Loucy (cell line): ENCODE measurements at regions not wholly inside any gene's neighbourhood (a gene's known extent, or its start where the extent isn't known, plus 50 kb on each side); places are given as distances from the start of the nearest gene placed in this dataset.

Experiments used
- H2AFZ ChIP-seq: fragments of 200-600 bp; sonication (generic); 2 replicates; pipeline ENCODE4 v1.6.0; 2016; ENCODE audit warnings: antibody characterized with exemption, mild to moderate bottlenecking, low read length, moderate library complexity
- H3F3A ChIP-seq: fragments of 200-600 bp; 2 replicates; pipeline ENCODE4 v1.6.0; 2016; ENCODE audit warnings: antibody characterized with exemption, low read depth, mild to moderate bottlenecking
- H3K27me3 ChIP-seq: fragments of 200-600 bp; sonication (generic); 2 replicates; pipeline ENCODE4 v1.6.1; 2014; ENCODE audit warnings: low read length, mild to moderate bottlenecking; ENCODE audit not compliant: insufficient read depth, poor library complexity, severe bottlenecking
- H3K36me3 ChIP-seq: fragments of 200-600 bp; sonication (generic); 2 replicates; pipeline ENCODE4 v1.6.1; 2016; ENCODE audit warnings: low read length; ENCODE audit not compliant: insufficient read depth
- H3K4me1 ChIP-seq: fragments of 200-600 bp; sonication (generic); 2 replicates; pipeline ENCODE4 v1.5.1; 2014; ENCODE audit warnings: low read length, mild to moderate bottlenecking; ENCODE audit not compliant: insufficient read depth, poor library complexity, severe bottlenecking
- H3K4me2 ChIP-seq: fragments of 200-600 bp; sonication (generic); 2 replicates; pipeline ENCODE4 v1.6.0; 2014; ENCODE audit warnings: antibody characterized with exemption, low read length, low read depth, mild to moderate bottlenecking; ENCODE audit not compliant: poor library complexity, severe bottlenecking
- H3K4me3 ChIP-seq: fragments of 200-600 bp; sonication (generic); 2 replicates; pipeline ENCODE4 v1.5.1; 2014; ENCODE audit warnings: low read length, mild to moderate bottlenecking, mixed read lengths; ENCODE audit not compliant: poor library complexity, severe bottlenecking
- H3K79me2 ChIP-seq: fragments of 200-600 bp; sonication (generic); 2 replicates; pipeline ENCODE4 v1.6.1; 2014; ENCODE audit warnings: low read length; ENCODE audit not compliant: insufficient read depth
- H3K9ac ChIP-seq: fragments of 200-600 bp; sonication (generic); 2 replicates; pipeline ENCODE4 v1.6.0; 2014; ENCODE audit warnings: mild to moderate bottlenecking, low read depth, low read length, moderate library complexity; ENCODE audit not compliant: poor library complexity, severe bottlenecking
- H3K9me2 ChIP-seq: fragments of 200-600 bp; sonication (generic); replicated peaks from 2 replicates; pipeline ENCODE4 v1.6.1; 2016; ENCODE audit warnings: low read depth, low read length, mixed read lengths
- H3K9me3 ChIP-seq: fragments of 200-600 bp; sonication (generic); 2 replicates; pipeline ENCODE4 v1.6.1; 2014; ENCODE audit warnings: mild to moderate bottlenecking, antibody characterized with exemption, low read length, low read depth; ENCODE audit not compliant: insufficient read depth
- H4K20me1 ChIP-seq: fragments of 200-600 bp; sonication (generic); 2 replicates; pipeline ENCODE4 v1.6.0; 2014; ENCODE audit warnings: antibody characterized with exemption, low read length, mild to moderate bottlenecking; ENCODE audit not compliant: insufficient read depth, poor library complexity, severe bottlenecking
- CTCF ChIP-seq: fragments of 200-600 bp; sonication (generic); conservative IDR thresholded peaks from 2 replicates; pipeline ENCODE4 v1.5.1; 2014; ENCODE audit warnings: mild to moderate bottlenecking, antibody characterized with exemption, low read length
- EZH2phosphoT487 ChIP-seq: fragments of 200-600 bp; IDR thresholded peaks from 2 replicates; pipeline ENCODE4 v1.6.1; 2018; ENCODE audit warnings: antibody characterized with exemption, mild to moderate bottlenecking, moderate library complexity, borderline replicate concordance

- no peak for TF ChIP-seq CTCF
- no peak for TF ChIP-seq EZH2phosphoT487
- H3F3A ChIP-seq = no peaks in the 10 kb centered on the region
- H3K4me1 ChIP-seq = no peaks in the 10 kb centered on the region
- no peak overlapping the region for H3K9ac ChIP-seq
- H3K79me2 ChIP-seq = no peaks in the 10 kb centered on the region
- H4K20me1 ChIP-seq = no peaks in the 10 kb centered on the region
- H2AFZ ChIP-seq = no peak overlapping the region
- no peaks in the 10 kb centered on the region for H3K27me3 ChIP-seq
- H3K4me2 ChIP-seq = no peak overlapping the region
- H3K9me3 ChIP-seq = no peaks in the 10 kb centered on the region
- H3K9me2 ChIP-seq = no peaks in the 10 kb centered on the region
- H3K4me3 ChIP-seq = no peak overlapping the region
- no peaks in the 10 kb centered on the region for H3K36me3 ChIP-seq
Observed at GRCh38 chr18:75502286-75502685, 74.8 kb upstream of the SMIM21 start.

GRCh38 chr18:75500545-75500944, 73.0 kb upstream of the SMIM21 start:
- Histone ChIP-seq H3K27me3 (no peaks in the 10 kb centered on the region), H3K4me2 (no peak overlapping the region), H3K9me2 (no peaks in the 10 kb centered on the region), H3K9ac (no peak overlapping the region), H3K4me3 (no peak overlapping the region), H2AFZ (no peak overlapping the region), H3K79me2 (no peaks in the 10 kb centered on the region), H4K20me1 (no peaks in the 10 kb centered on the region), H3K4me1 (no peaks in the 10 kb centered on the region), H3K9me3 (no peaks in the 10 kb centered on the region), H3K36me3 (no peaks in the 10 kb centered on the region), H3F3A (no peaks in the 10 kb centered on the region)
- TF ChIP-seq EZH2phosphoT487 (no peak), CTCF (no peak)

GRCh38 chr18:75497576-75498235, 70.2 kb upstream of the SMIM21 start:
- no peaks in the 10 kb centered on the region for H3K4me1 ChIP-seq
- no peaks in the 10 kb centered on the region for H3K36me3 ChIP-seq
- no peak overlapping the region for H3K4me2 ChIP-seq
- no peaks in the 10 kb centered on the region for H3K27me3 ChIP-seq
- H4K20me1 ChIP-seq = no peaks in the 10 kb centered on the region
- no peaks in the 10 kb centered on the region for H3K9me3 ChIP-seq
- no peaks in the 10 kb centered on the region for H3K79me2 ChIP-seq
- no peaks in the 10 kb centered on the region for H3F3A ChIP-seq
- H3K4me3 ChIP-seq = no peak overlapping the region
- H2AFZ ChIP-seq = no peak overlapping the region
- H3K9me2 ChIP-seq = no peaks in the 10 kb centered on the region
- no peak overlapping the region for H3K9ac ChIP-seq
- TF ChIP-seq EZH2phosphoT487 (no peak), CTCF (no peak)
